ENCODE measurements at regions not wholly inside any gene's neighbourhood (a gene's known extent, or its start where the extent isn't known, plus 50 kb on each side); places are given as distances from the start of the nearest gene placed in this dataset.

DNA sequence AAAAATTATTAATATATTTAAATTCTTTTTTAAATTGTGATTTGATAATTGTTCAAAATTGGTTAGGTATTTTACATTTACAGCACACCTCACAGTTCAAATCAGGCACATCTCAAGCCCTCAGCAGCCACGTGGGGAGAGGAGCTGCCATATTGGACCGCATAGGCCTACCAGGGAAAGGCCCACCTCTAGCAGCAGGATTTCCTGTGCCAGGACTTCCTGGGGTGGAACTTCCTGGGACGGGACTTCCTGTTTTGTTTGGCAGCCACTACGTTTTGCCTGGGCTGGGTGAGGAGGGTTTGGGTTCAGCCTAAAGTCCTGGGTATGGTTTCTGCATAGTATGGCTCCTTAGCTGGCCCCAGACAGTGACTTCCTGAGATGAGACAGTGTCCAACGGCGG lies 298.5 kb upstream of the FOXF1 start:
- Histone ChIP-seq H3K36me3 (ENCODE audit: control insufficient read depth, insufficient read depth, low read length) (no peaks in the 10 kb centered on the region), H3K4me3 (ENCODE audit: low read depth in 2 of 2, low read length in 2 of 2) (no peak overlapping the region), H3K9me3 (ENCODE audit: control insufficient read depth, insufficient read depth, low read depth, low read length) (no peaks in the 10 kb centered on the region), H3K4me1 (ENCODE audit: control insufficient read depth, insufficient read depth, low read length) (no peaks in the 10 kb centered on the region), H3K27me3 (ENCODE audit: control insufficient read depth, insufficient read depth, low read length) (no peaks in the 10 kb centered on the region; the same call in 1 of the 2 replicates), H3K27ac (ENCODE audit: low read length) (no peak overlapping the region)
- POLR2A ChIA-PET, result no interaction called here
- DNase-seq (ENCODE audit: low read depth, low spot score), result no peak
- intact Hi-C loops (cut with micrococcal nuclease; ENCODE audit: unreplicated experiment) (no loop called here), in situ Hi-C loops (cut with HindIII; ENCODE audit: low pct_unique_long_range_greater_than_20kb, low sequenced_read_pairs) (no loop called here)
- no peak for TF ChIP-seq TCF7L2 (IDR thresholded peaks at IDR 0.05; ENCODE audit: low read depth, low read length)
- no peak for TF ChIP-seq SIN3A (IDR thresholded peaks at IDR 0.05; ENCODE audit: borderline replicate concordance, insufficient read depth, low read depth, low read length)
- TF ChIP-seq, protein P1, sequence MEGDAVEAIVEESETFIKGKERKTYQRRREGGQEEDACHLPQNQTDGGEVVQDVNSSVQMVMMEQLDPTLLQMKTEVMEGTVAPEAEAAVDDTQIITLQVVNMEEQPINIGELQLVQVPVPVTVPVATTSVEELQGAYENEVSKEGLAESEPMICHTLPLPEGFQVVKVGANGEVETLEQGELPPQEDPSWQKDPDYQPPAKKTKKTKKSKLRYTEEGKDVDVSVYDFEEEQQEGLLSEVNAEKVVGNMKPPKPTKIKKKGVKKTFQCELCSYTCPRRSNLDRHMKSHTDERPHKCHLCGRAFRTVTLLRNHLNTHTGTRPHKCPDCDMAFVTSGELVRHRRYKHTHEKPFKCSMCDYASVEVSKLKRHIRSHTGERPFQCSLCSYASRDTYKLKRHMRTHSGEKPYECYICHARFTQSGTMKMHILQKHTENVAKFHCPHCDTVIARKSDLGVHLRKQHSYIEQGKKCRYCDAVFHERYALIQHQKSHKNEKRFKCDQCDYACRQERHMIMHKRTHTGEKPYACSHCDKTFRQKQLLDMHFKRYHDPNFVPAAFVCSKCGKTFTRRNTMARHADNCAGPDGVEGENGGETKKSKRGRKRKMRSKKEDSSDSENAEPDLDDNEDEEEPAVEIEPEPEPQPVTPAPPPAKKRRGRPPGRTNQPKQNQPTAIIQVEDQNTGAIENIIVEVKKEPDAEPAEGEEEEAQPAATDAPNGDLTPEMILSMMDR (IDR thresholded peaks at IDR 0.05), result no peak
- TF ChIP-seq POLR2AphosphoS5 (IDR thresholded peaks at IDR 0.05; ENCODE audit: low read depth, low read length), result no peak
- TF ChIP-seq, protein P2, sequence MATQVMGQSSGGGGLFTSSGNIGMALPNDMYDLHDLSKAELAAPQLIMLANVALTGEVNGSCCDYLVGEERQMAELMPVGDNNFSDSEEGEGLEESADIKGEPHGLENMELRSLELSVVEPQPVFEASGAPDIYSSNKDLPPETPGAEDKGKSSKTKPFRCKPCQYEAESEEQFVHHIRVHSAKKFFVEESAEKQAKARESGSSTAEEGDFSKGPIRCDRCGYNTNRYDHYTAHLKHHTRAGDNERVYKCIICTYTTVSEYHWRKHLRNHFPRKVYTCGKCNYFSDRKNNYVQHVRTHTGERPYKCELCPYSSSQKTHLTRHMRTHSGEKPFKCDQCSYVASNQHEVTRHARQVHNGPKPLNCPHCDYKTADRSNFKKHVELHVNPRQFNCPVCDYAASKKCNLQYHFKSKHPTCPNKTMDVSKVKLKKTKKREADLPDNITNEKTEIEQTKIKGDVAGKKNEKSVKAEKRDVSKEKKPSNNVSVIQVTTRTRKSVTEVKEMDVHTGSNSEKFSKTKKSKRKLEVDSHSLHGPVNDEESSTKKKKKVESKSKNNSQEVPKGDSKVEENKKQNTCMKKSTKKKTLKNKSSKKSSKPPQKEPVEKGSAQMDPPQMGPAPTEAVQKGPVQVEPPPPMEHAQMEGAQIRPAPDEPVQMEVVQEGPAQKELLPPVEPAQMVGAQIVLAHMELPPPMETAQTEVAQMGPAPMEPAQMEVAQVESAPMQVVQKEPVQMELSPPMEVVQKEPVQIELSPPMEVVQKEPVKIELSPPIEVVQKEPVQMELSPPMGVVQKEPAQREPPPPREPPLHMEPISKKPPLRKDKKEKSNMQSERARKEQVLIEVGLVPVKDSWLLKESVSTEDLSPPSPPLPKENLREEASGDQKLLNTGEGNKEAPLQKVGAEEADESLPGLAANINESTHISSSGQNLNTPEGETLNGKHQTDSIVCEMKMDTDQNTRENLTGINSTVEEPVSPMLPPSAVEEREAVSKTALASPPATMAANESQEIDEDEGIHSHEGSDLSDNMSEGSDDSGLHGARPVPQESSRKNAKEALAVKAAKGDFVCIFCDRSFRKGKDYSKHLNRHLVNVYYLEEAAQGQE (IDR thresholded peaks at IDR 0.05; ENCODE audit: insufficient read depth in 1 of 2, low read depth in 2 of 2, low read length in 1 of 2), result no peak
- no TSS peak for BruUV-seq (replicated peaks)
- ATAC-seq, result no peak
- CTCF ChIA-PET, result no interaction called here

GRCh38 chr16:86212706-86213436 lies 297.5 kb upstream of the FOXF1 start:
- POLR2A ChIA-PET, result no interaction called here
- no peaks in the 10 kb centered on the region for H3K4me1 ChIP-seq (ENCODE audit: control insufficient read depth, insufficient read depth, low read length)
- CTCF ChIA-PET, result no interaction called here

More at GRCh38 chr16:86212706-86213436, 297.5 kb upstream of the FOXF1 start:
- H3K27me3 ChIP-seq (ENCODE audit: control insufficient read depth, insufficient read depth, low read length), result no peaks in the 10 kb centered on the region; the same call in 1 of the 2 replicates
- no peak overlapping the region for H3K4me3 ChIP-seq (ENCODE audit: low read depth in 2 of 2, low read length in 2 of 2)
- no peaks in the 10 kb centered on the region for H3K9me3 ChIP-seq (ENCODE audit: control insufficient read depth, insufficient read depth, low read depth, low read length)
- DNase-seq (ENCODE audit: low read depth, low spot score) (no peak), ATAC-seq (no peak)
- in situ Hi-C loops (cut with HindIII; ENCODE audit: low pct_unique_long_range_greater_than_20kb, low sequenced_read_pairs), result no loop called here
- intact Hi-C loops (cut with micrococcal nuclease; ENCODE audit: unreplicated experiment), result no loop called here
- no peak for TF ChIP-seq POLR2AphosphoS5 (IDR thresholded peaks at IDR 0.05; ENCODE audit: low read depth, low read length)
- TF ChIP-seq, protein P1 (IDR thresholded peaks at IDR 0.05), result no peak
- no peak for TF ChIP-seq SIN3A (IDR thresholded peaks at IDR 0.05; ENCODE audit: borderline replicate concordance, insufficient read depth, low read depth, low read length)
- TF ChIP-seq, protein P2 (IDR thresholded peaks at IDR 0.05; ENCODE audit: insufficient read depth in 1 of 2, low read depth in 2 of 2, low read length in 1 of 2), result no peak
- no peak for TF ChIP-seq TCF7L2 (IDR thresholded peaks at IDR 0.05; ENCODE audit: low read depth, low read length)
- H3K27ac ChIP-seq (ENCODE audit: low read length), result no peak overlapping the region
- no TSS peak for BruUV-seq (replicated peaks)
- no peaks in the 10 kb centered on the region for H3K36me3 ChIP-seq (ENCODE audit: control insufficient read depth, insufficient read depth, low read length)

All from Panc1 (cell line).